Kasumi-1 (cell line): ENCODE measurements at regions not wholly inside any gene's neighbourhood (a gene's known extent, or its start where the extent isn't known, plus 50 kb on each side); places are given as distances from the start of the nearest gene placed in this dataset.

Source experiments
- DNase-seq, 2 experiments: peaks; one replicate each; lab custom pipeline; 2025; lab: John Stamatoyannopoulos, UW

GRCh38 chr10:131487822-131488221 is 176.3 kb upstream of the TCERG1L start:
- no peak for DNase-seq

- no peak for DNase-seq
Measured at GRCh38 chr10:131490991-131491594, 179.6 kb upstream of the TCERG1L start.

GRCh38 chr10:131492211-131492857 is 180.8 kb upstream of the TCERG1L start:
- no peak for DNase-seq

- DNase-seq: no peak
Measured at GRCh38 chr10:131493432-131493831, 181.9 kb upstream of the TCERG1L start.

GRCh38 chr10:131494451-131494850 is 182.9 kb upstream of the TCERG1L start:
- DNase-seq: no peak

- DNase-seq: no peak
Measured at GRCh38 chr10:131495224-131495623, 183.7 kb upstream of the TCERG1L start.

GRCh38 chr10:131495892-131496291 is 184.4 kb upstream of the TCERG1L start:
- no peak for DNase-seq

- DNase-seq: no peak
Measured at GRCh38 chr10:131496351-131497052, 185.0 kb upstream of the TCERG1L start.

GRCh38 chr10:131499566-131499965 is 188.0 kb upstream of the TCERG1L start:
- DNase-seq: no peak

GRCh38 chr10:131500181-131500580 is 188.7 kb upstream of the TCERG1L start:
- DNase-seq: no peak

- DNase-seq: no peak
Measured at GRCh38 chr10:131500892-131501291, 189.4 kb upstream of the TCERG1L start.

GRCh38 chr10:131503992-131504391 is 192.5 kb upstream of the TCERG1L start:
- DNase-seq: no peak

GRCh38 chr10:131511391-131511790 is 199.9 kb upstream of the TCERG1L start:
- DNase-seq: no peak

- DNase-seq: no peak
Measured at GRCh38 chr10:131512852-131513251, 201.3 kb upstream of the TCERG1L start.

GRCh38 chr10:131513445-131513844 is 201.9 kb upstream of the TCERG1L start:
- DNase-seq: no peak

- no peak for DNase-seq
Measured at GRCh38 chr10:131513901-131514300, 202.4 kb upstream of the TCERG1L start.

- no peak for DNase-seq
Measured at GRCh38 chr10:131514454-131514853, 202.9 kb upstream of the TCERG1L start.

GRCh38 chr10:131516285-131516684 is 204.8 kb upstream of the TCERG1L start:
- DNase-seq: no peak

- DNase-seq: no peak
Measured at GRCh38 chr10:131517781-131518180, 206.3 kb upstream of the TCERG1L start.

- DNase-seq: no peak
Measured at GRCh38 chr10:131519723-131520605, 208.4 kb upstream of the TCERG1L start.

- no peak for DNase-seq
Measured at GRCh38 chr10:131531265-131532190, 220.0 kb upstream of the TCERG1L start.
